Hematopoietic multipotent progenitor cell treated with erythropoietin and hydrocortisone succinate and interleukin-3 and kit ligand, for 6 days (in vitro differentiated cells): ENCODE measurements at regions not wholly inside any gene's neighbourhood (a gene's known extent, or its start where the extent isn't known, plus 50 kb on each side); places are given as distances from the start of the nearest gene placed in this dataset.

Experiments
- DNase-seq: peaks from one replicate; pipeline ENCODE4 v3.0.0-alpha.2; 2015

DNA sequence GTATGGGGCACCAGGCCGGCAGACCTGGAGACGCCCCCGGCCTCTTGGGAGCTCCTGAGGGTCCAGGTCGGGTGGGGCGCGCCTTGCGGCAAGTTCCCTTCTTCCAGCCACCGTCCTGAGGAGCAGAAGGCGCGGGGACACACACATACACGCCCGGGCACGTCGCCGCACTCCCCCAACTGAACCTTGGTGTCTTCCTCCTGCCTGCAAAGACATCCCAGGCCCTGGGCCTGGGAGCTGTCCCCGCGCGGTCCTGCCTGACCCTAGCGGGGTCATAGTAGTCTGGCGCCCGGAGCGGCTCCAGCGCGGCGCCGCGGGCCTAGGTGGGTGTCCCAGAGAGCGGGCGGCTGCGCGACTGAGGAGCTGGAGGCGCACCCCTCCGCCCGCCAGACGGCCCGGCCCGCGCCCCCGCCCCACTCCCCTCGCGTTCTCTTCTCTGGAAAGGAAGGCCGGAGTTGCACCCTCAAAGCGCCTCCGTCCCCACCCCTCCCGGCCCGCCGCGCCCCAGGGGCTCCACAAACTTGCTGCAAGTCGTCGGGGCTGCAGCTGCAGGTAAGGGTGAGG is 185.9 kb upstream of the LINGO1 start:
- no peak for DNase-seq

GRCh38 chr15:77817434-77817833 is 184.7 kb upstream of the LINGO1 start:
- no peak for DNase-seq

DNA sequence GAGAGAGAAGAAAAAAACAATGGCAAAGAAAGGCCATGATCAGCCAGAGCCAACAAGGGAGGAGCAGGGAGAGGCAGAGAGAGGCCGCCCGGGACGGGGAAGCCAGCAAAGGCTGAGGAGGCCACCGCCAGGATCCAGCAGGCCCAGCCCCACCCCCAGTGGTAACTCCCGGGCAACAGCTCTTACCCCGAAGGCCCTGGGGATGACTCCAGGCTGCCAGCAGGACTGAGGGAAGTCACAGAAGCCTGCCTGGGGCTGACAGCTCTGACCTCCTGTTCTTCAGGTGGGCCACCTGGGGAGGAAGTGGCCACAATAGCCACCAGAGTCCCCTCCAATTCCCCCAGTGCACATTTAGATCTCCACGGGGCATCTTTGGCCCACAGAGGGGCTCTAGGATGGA is 184.3 kb upstream of the LINGO1 start:
- no peak for DNase-seq

DNA sequence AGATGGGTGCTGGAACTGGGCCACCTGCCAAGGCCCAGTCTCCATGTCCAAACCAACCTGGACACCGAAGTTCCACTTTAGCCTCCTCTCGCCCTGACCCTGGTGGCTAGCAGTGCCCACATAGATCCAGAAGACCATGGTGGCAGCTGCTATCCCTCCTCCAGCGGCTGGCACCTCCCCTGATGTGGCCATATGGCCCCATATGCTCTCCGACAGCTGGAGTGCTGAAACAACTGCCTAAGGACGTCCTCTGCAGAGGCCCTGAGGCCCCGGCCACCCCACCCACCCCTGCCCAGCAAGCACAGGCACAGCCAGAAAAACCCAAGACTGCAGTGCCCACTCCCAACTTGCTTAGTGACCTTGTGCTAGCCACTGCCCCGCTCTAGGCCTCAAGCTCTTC is 182.3 kb upstream of the LINGO1 start:
- no peak for DNase-seq

DNA sequence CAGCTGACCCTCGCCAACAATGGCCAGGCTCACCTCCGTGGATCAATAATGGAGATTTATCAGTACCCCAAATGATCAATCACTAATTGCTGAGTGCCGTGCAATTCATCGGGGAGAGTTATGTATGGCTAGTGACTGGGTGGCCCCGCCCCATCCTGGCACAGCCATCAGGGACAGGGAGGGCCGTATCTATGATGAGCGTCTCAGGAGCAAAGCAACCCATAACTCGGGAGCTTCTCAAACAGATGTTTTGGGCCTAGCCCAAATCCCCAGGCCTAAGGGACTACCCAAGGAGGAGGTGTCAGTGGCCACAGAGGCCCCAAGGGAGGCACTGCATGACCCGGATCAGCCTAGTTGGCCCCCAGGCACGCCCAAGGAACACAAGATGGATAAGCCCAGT is 180.0 kb upstream of the LINGO1 start:
- no peak for DNase-seq

- no peak for DNase-seq
Measured at GRCh38 chr15:77811270-77811669, 178.6 kb upstream of the LINGO1 start.

DNA sequence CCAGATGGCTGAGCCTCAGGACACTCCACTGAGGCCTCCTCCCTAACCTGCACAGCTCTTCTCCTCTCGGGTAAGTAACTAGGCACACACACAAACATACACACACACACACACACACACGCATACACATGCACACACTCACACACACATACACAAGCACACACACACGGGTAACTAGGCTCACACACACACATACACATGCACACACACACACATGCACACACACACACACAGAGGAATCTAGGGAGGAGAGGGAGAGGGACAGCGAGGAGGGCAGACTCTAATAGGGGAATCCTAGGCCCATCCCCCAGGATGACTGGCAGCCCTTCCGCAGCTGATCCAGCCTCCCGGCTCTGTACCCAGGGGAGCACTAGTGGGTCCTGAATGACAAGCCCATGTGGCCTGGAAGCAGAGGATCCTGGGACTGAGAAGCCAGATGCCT is 177.4 kb upstream of the LINGO1 start:
- no peak for DNase-seq

GRCh38 chr15:77808581-77809177 is 176.0 kb upstream of the LINGO1 start:
- DNase-seq: no peak

- DNase-seq: no peak
Measured at GRCh38 chr15:77808075-77808474, 175.4 kb upstream of the LINGO1 start.

- no peak for DNase-seq
Measured at GRCh38 chr15:77807611-77808010, 174.9 kb upstream of the LINGO1 start.

- no peak for DNase-seq
Measured at GRCh38 chr15:77807115-77807514, 174.4 kb upstream of the LINGO1 start.

- no peak for DNase-seq
Measured at GRCh38 chr15:77804210-77804609, 171.5 kb upstream of the LINGO1 start.

DNA sequence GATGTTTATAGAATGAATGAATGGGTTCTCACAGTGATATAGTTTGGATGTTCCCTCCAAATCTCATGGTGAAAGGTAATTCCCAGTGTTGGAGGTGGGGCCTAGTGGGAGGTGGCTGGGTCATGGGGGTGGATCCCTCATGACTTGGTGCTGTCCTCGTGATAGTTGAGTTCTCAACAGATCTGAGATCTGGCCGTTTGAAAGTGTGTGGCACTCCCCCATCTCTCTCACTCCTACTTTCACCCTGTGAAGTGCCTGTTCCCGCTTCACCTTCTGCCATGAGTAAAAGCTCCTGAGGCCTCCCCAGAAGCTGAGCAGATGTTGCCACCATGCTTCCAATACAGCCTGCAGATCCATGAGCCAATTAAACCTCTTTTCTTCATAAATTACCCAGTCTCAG is 170.8 kb upstream of the LINGO1 start:
- no peak for DNase-seq

DNA sequence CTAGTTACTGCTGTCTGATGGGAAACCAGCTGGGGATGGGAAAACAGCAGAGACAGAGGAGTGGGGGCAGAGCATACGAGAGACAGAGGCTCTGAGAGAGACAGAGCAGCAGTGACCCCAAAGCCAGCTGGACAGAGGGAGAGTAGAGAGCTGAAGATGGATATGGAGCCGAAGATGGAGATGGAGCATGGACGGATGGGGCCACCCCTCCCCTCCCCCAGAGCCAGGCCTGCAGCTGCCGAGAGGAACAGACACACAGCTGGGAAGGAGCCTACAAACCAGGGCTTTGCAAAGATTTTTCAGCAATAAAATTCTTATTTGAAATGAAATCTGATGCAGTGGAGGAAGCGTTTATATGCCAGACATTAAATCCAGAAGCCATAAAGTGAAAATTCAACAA is 167.6 kb upstream of the LINGO1 start:
- no peak for DNase-seq

GRCh38 chr15:77798847-77799246 is 166.1 kb upstream of the LINGO1 start:
- DNase-seq: no peak

DNA sequence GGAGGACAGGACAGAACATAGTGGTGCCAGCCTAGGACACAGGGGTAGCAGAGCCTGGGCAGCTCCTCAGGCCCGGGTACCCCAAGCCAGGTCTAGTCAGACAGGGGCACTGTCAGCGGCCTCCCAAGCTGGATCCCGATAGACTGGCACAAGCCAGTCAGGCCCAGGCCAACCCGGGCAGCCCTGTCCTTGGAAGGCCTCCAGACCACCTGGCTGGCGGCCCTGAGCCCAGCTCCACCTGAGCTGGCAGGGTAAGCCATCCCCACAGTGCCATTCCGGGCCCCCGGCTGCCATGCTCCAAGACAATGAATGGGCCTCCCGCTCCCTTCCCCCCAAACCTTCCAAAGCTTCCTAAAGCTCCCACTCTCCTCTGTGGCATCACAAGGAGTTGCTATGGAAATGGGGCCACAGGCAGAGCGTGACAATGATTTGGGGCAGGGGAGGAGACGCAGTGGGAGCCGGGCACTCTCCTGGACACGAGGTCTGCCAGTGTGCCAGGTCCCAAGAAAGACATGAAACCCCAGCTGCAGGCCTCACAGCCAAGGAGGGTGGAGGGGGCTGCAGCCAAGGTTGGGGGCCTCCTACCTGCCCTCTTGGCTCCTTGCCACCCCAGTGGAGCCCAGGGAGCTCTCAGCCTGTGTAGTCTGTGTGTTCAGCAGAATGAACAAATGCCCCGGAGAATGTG is 165.6 kb upstream of the LINGO1 start:
- no peak for DNase-seq

GRCh38 chr15:77797270-77797669 is 164.6 kb upstream of the LINGO1 start:
- no peak for DNase-seq

DNA sequence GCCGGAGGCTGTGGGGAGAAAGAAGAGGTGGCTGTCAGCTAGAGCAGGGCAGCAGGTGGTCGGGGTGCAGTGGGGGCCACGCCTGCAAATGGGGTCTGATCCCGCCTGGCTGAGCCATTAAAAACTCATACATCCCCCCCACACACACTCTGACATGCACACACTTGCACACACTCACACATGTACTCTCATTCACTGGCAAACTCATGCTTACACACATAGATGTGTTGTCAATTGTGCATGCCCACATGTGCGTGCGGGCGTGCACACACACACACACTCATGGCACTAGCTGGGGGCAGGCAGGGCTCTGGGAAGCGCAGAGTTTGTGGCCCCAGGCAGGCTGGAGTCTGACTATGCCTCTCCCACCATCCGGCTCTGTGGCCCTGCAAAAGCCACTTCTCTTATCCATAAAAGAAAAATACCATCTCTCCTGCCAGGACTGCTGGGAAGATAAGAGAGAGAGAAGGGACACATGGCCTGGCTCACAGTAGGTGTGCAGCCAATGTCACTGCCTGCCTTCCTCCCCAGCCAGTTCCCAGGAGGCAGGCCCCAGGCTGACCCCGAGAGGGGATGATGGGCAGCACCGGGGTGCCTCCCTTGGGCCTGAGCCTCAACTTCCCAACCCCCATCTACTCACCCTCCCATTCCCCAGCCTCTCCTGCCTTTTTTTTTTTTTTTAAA is 163.5 kb upstream of the LINGO1 start:
- DNase-seq: no peak

DNA sequence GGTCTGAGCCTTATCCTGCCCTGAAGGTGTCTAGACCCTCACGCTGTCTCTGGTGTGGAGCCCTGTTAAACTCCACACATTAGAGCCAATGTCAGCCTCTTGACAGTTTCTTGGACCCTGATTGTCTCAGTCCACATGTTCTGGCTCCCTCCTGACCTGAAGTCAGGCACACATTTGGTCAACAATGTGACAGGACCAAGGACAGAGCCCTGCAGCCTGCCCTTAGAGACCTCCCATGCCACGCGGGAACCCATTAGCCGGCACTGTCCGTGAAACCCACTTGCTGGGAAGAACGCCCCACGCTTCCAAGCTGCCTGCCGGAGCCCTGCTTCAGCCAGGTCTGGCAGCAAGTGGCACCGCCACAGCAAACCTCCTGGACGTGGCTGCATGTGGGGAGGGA is 162.7 kb upstream of the LINGO1 start:
- DNase-seq: no peak

- no peak for DNase-seq
Measured at GRCh38 chr15:77791941-77792340, 159.2 kb upstream of the LINGO1 start.

GRCh38 chr15:77790481-77790880 is 157.8 kb upstream of the LINGO1 start:
- no peak for DNase-seq

- DNase-seq: no peak
Measured at GRCh38 chr15:77786956-77787355, 154.2 kb upstream of the LINGO1 start.

DNA sequence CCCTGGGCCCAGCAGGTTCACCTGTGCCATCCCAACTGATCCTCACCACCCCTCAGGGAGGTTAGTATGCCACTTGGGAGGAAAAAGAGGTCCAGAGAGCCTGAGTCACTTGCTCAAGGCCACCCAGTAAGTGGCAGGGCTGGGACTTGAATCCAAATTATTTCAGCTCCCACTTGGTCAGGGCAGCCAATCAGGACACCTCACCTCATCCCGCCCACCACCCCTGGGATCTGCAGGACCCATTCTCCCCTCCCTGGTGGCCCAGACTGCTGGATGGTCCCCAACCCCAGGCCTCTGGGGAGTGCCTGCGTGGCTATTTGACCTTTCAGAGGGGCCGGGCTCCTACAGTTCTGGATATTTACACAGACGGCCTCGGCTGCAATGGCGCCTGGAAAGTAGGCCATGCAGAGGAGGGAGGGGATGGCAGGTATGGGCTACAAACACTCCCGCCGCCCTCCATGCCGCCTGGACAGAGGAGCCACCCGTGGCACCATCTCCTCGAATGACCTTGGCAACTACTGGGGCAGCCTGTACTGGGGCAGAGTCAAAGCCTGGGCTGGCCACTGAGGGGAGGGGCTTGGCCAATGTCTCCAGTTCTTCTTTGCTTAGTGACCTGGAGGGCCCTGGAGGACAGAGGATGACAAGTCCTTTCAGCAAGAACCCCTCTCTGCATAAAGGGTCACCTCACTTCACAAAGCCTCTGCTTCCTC is 153.6 kb upstream of the LINGO1 start:
- no peak for DNase-seq
